ENCODE measurements at regions not wholly inside any gene's neighbourhood (a gene's known extent, or its start where the extent isn't known, plus 50 kb on each side); places are given as distances from the start of the nearest gene placed in this dataset.

DNA sequence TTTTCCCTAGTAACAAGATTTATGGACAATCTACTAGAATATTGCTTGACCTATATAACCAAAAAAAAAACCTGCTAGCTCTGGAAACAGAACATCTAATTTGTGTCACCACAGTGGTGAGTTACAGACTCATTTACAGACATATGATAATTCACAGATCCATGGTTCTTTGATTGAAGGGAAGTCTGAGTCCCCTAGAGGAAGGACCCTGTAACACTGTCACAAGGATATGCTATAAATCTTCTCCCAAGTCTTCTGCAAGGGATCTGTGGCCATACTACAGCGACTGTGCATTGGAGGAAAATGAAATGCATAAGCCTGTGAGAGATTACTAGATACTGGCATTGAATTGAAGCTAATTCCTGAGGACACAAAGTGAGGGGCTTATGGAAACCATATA lies 630.6 kb upstream of the SGCD start:
- TF ChIP-seq, protein P1, sequence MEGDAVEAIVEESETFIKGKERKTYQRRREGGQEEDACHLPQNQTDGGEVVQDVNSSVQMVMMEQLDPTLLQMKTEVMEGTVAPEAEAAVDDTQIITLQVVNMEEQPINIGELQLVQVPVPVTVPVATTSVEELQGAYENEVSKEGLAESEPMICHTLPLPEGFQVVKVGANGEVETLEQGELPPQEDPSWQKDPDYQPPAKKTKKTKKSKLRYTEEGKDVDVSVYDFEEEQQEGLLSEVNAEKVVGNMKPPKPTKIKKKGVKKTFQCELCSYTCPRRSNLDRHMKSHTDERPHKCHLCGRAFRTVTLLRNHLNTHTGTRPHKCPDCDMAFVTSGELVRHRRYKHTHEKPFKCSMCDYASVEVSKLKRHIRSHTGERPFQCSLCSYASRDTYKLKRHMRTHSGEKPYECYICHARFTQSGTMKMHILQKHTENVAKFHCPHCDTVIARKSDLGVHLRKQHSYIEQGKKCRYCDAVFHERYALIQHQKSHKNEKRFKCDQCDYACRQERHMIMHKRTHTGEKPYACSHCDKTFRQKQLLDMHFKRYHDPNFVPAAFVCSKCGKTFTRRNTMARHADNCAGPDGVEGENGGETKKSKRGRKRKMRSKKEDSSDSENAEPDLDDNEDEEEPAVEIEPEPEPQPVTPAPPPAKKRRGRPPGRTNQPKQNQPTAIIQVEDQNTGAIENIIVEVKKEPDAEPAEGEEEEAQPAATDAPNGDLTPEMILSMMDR (IDR thresholded peaks at IDR 0.05; ENCODE audit: low read length) = no peak
- TF ChIP-seq EZH2 (optimal IDR thresholded peaks at IDR 0.05; ENCODE audit: low read depth, low read length) = no peak
- TF ChIP-seq EZH2phosphoT487 (IDR thresholded peaks at IDR 0.05; ENCODE audit: low read length) = no peak

Measured in MM.1S (cell line).